IPS DF 6.9 (cell line): ENCODE measurements at regions not wholly inside any gene's neighbourhood (a gene's known extent, or its start where the extent isn't known, plus 50 kb on each side); places are given as distances from the start of the nearest gene placed in this dataset.

Experiments used
- DNase-seq: peaks from one replicate; pipeline ENCODE4 v3.0.0-alpha.2; 2013; ENCODE audit warnings: low read depth, low spot score
- H3K27ac ChIP-seq: one replicate; pipeline ENCODE4 v1.5.1; 2013; ENCODE audit warnings: low read length, control low read depth
- H3K27me3 ChIP-seq: 2 replicates; pipeline ENCODE4 v1.6.1; 2013; ENCODE audit warnings: mild to moderate bottlenecking, low read length; ENCODE audit not compliant: control insufficient read depth, insufficient read depth
- H3K36me3 ChIP-seq: 2 replicates; pipeline ENCODE4 v1.6.1; 2013; ENCODE audit warnings: low read length; ENCODE audit not compliant: control insufficient read depth, insufficient read depth
- H3K4me1 ChIP-seq: 2 replicates; pipeline ENCODE4 v1.6.1; 2013; ENCODE audit warnings: low read length; ENCODE audit not compliant: control insufficient read depth, insufficient read depth
- H3K4me3 ChIP-seq: 2 replicates; pipeline ENCODE4 v1.5.1; 2013; ENCODE audit warnings: mild to moderate bottlenecking, low read length
- H3K9me3 ChIP-seq: 2 replicates; pipeline ENCODE4 v1.6.1; 2013; ENCODE audit warnings: low read length, inconsistent platforms; ENCODE audit not compliant: control insufficient read depth, insufficient read depth
- WGBS: extraction: QIAGEN DNeasy Blood & Tissue Kit; methylation state at CpG from one replicate; pipeline ENCODE4 v1.1.7; 2013; ENCODE audit warnings: mixed read lengths, missing lambda C conversion rate; ENCODE audit not compliant: insufficient read length, insufficient coverage; 5-methylcytosine and 5-hydroxymethylcytosine counted together

- Histone ChIP-seq H3K27me3 (no peaks in the 10 kb centered on the region), H3K36me3 (no peaks in the 10 kb centered on the region), H3K4me1 (0 out of 2 replicates have a peak, but pooled peaks cover 1% of the 10 kb centered on the region), H3K27ac (no peak overlapping the region), H3K4me3 (no peak overlapping the region), H3K9me3 (no peaks in the 10 kb centered on the region)
- no CpG with 5 or more reads among the region's 4 CpGs for WGBS
- no peak for DNase-seq
These were observed 75.3 kb downstream of the BMP4 start for GRCh38 chr14:53881161-53881871.

GRCh38 chr14:53880761-53881160, 75.9 kb downstream of the BMP4 start:
- Histone ChIP-seq H3K4me1 (0 out of 2 replicates have a peak, but pooled peaks cover 1% of the 10 kb centered on the region), H3K9me3 (no peaks in the 10 kb centered on the region), H3K27ac (no peak overlapping the region), H3K27me3 (no peaks in the 10 kb centered on the region), H3K4me3 (no peak overlapping the region), H3K36me3 (no peaks in the 10 kb centered on the region)
- WGBS = 100% methylated on average over 1 of the region's 1 CpG
- DNase-seq = no peak

DNA sequence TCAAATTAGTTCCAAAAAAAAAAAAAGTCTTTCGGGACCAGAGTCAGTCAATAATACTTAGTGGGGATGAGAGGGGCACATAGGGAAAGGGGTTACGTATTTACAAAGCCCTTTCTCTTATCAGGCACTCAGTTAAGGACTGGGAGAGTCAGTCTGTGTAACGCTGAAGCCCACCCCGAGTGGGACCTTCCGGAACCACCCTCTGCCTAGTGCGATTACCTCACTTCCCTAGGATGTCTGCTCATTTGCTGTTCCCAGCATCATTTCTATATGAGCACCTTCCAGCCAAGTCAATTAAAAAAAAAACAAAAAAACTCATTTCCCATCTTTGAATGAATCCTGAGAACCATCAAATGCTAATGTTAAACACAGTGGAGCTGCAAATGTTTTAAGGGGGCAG, 76.9 kb downstream of the BMP4 start:
- Histone ChIP-seq H3K4me3 (no peak overlapping the region), H3K9me3 (no peaks in the 10 kb centered on the region), H3K4me1 (0 out of 2 replicates have a peak, but pooled peaks cover 1% of the 10 kb centered on the region), H3K36me3 (no peaks in the 10 kb centered on the region), H3K27ac (no peak overlapping the region), H3K27me3 (no peaks in the 10 kb centered on the region)
- DNase-seq = no peak
- no CpG with 5 or more reads among the region's 6 CpGs for WGBS

GRCh38 chr14:53879022-53879686, 77.5 kb downstream of the BMP4 start:
- H3K36me3 ChIP-seq = no peaks in the 10 kb centered on the region
- H3K4me1 ChIP-seq = 0 out of 2 replicates have a peak, but pooled peaks cover 1% of the 10 kb centered on the region
- no CpG with 5 or more reads among the region's 8 CpGs for WGBS
- no peak overlapping the region for H3K4me3 ChIP-seq
- DNase-seq = no peak
- no peaks in the 10 kb centered on the region for H3K27me3 ChIP-seq
- no peaks in the 10 kb centered on the region for H3K9me3 ChIP-seq
- H3K27ac ChIP-seq = no peak overlapping the region

DNA sequence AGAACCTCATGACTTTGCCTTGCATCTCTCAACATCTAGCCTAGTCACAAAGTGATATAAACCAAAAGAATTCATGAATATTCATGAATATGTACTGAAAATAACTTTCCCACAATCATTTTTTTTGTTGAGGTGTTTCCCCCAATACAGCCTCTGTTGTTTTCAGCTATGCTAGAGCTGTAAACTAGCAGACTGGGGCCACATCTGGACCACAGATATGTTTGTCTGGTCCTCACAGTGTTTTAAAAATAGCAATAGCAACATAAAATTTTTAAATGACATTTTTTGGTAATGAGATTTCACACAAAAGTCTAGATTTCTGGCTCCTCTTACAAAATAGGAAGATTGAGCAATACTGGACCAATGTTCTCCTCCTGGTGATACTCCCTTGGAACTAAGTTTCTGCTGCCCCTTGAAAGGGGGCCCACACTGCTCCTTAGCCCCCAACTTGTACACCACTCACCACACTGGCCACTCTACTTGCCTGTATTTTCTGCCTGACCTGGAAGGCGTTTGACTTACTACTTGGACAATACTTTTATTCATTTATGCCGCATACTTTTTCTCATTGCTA, 81.2 kb downstream of the BMP4 start:
- Histone ChIP-seq H3K4me3 (no peak overlapping the region), H3K36me3 (no peaks in the 10 kb centered on the region), H3K27ac (no peak overlapping the region), H3K9me3 (no peaks in the 10 kb centered on the region; the same call in 1 of the 2 replicates), H3K27me3 (no peaks in the 10 kb centered on the region), H3K4me1 (0 out of 2 replicates have a peak, but pooled peaks cover 1% of the 10 kb centered on the region)
- no CpG with 5 or more reads among the region's 2 CpGs for WGBS
- no peak for DNase-seq

GRCh38 chr14:53874704-53875103, 81.9 kb downstream of the BMP4 start:
- no peak overlapping the region for H3K4me3 ChIP-seq
- H3K9me3 ChIP-seq = no peaks in the 10 kb centered on the region; the same call in 1 of the 2 replicates
- no peak overlapping the region for H3K27ac ChIP-seq
- no CpG with 5 or more reads among the region's 3 CpGs for WGBS
- no peaks in the 10 kb centered on the region for H3K27me3 ChIP-seq
- no peaks in the 10 kb centered on the region for H3K36me3 ChIP-seq
- 0 out of 2 replicates have a peak, but pooled peaks cover under 1% of the 10 kb centered on the region for H3K4me1 ChIP-seq
- no peak for DNase-seq

DNA sequence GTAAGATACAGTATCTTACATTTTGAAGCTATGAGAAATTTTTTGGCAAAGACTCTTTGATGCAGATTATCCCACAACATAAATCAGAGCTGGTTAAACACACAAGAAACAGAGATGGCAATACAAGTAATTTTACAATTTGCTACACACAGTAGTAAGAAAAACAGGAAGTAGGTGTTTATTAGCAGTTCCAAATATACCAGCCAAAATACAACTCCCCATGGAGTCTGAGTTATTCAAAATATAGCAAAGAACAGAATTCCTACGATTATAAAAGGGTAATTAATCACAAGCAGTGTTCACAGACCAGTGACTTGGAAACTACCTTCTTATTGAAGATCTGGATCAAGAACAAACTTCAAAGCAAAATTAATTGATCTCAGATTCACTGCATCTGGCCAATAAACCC, 83.9 kb downstream of the BMP4 start:
- no CpG with 5 or more reads among the region's 1 CpG for WGBS
- no peaks in the 10 kb centered on the region for H3K4me1 ChIP-seq
- no peak for DNase-seq
- H3K9me3 ChIP-seq = no peaks in the 10 kb centered on the region; the same call in 1 of the 2 replicates
- H3K4me3 ChIP-seq = no peak overlapping the region
- H3K27me3 ChIP-seq = no peaks in the 10 kb centered on the region
- no peak overlapping the region for H3K27ac ChIP-seq
- no peaks in the 10 kb centered on the region for H3K36me3 ChIP-seq

DNA sequence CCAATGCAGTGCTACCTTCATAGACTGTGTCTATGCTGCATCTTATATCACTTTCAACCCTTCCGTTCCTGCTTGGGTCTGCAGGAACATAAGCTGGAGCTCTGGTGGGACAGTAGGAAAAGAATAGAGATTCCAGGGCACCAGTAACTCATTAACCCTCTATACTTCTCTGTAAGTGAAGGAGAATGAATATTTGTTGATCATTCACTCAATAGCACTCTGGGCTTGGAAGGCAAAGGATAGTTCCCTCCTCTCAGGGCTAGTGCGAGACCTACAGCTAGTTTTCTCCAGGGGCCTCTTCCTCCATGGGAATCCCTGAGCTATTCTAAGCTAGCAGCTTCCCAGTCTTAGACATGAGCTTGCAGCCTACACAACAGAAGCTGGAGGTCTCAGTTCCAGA, 84.7 kb downstream of the BMP4 start:
- no peaks in the 10 kb centered on the region for H3K36me3 ChIP-seq
- no peaks in the 10 kb centered on the region; the same call in 1 of the 2 replicates for H3K9me3 ChIP-seq
- no peak overlapping the region for H3K4me3 ChIP-seq
- no CpG with 5 or more reads among the region's 2 CpGs for WGBS
- no peaks in the 10 kb centered on the region for H3K4me1 ChIP-seq
- no peak overlapping the region for H3K27ac ChIP-seq
- H3K27me3 ChIP-seq = no peaks in the 10 kb centered on the region
- no peak for DNase-seq

DNA sequence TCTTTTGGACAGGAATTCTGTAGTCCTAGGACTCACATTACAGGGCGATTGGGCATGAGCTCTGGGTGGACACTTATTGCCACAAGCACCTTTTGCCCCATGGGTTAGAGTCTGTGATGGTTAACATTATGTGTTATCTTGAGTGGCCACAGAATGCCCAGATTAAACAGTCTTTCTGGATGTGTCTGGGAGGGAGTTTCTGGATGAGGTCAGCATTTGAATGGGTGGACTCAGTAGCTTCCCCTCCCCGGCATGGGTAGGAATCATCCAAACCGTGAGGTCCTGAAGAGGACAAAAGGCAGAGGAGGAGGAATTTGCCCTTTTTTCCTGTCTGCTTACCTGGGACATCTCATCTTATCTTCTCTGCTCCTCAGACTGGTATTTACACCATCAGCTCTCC, 85.6 kb downstream of the BMP4 start:
- Histone ChIP-seq H3K36me3 (no peaks in the 10 kb centered on the region), H3K27ac (no peak overlapping the region), H3K4me1 (no peaks in the 10 kb centered on the region), H3K9me3 (no peaks in the 10 kb centered on the region; the same call in 1 of the 2 replicates), H3K4me3 (no peak overlapping the region), H3K27me3 (no peaks in the 10 kb centered on the region)
- DNase-seq = no peak
- no CpG with 5 or more reads among the region's 3 CpGs for WGBS

DNA sequence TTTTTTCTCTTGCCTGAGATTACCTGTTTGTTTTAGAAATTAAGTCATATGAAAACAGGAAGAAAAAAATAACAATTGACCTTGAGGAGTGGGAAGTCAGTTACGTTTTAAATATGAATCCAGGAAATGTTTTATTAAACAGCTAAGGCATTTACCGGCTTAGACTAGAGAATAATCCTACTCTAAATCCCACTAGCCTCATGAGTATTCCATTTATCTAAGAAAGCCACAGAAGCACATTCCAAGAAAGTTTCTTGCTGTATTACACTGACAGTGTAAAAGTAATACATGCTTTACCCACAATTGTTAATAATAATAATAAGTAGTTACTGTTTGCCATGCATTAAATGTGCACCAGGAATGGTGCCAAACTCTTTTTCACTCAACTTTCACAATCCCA, 90.9 kb downstream of the BMP4 start:
- H3K9me3 ChIP-seq = no peaks in the 10 kb centered on the region
- no peaks in the 10 kb centered on the region for H3K27me3 ChIP-seq
- no peak for DNase-seq
- H3K27ac ChIP-seq = no peak overlapping the region
- no peaks in the 10 kb centered on the region for H3K4me1 ChIP-seq
- no peaks in the 10 kb centered on the region for H3K36me3 ChIP-seq
- H3K4me3 ChIP-seq = no peak overlapping the region
- WGBS = no CpG with 5 or more reads among the region's 2 CpGs
